Daoy (cell line): ENCODE measurements at regions not wholly inside any gene's neighbourhood (a gene's known extent, or its start where the extent isn't known, plus 50 kb on each side); places are given as distances from the start of the nearest gene placed in this dataset.

Experiments
- DNase-seq: peaks from one replicate; pipeline ENCODE4 v3.0.0-alpha.2; 2015; ENCODE audit warnings: low read depth

DNA sequence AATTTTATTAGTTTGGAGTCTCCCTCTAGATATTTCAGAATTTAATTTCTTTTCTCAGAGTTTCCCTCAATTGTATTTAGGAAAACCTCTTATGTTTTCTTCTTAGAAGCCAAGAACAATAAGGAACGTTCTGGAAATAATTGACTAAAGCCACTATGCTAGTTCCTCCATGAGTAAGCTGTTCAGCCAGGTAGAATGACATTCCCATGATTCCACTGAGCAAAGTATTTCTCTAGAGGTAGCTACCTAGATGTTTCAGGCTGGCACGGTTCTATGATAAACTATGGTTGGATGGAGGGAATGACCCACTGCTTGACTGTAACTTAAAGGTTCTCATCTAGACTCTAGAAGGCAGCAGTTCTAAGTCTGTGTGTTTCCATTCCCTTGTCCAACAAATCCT is 62.4 kb downstream of the CLDN17 start:
- DNase-seq: no peak

DNA sequence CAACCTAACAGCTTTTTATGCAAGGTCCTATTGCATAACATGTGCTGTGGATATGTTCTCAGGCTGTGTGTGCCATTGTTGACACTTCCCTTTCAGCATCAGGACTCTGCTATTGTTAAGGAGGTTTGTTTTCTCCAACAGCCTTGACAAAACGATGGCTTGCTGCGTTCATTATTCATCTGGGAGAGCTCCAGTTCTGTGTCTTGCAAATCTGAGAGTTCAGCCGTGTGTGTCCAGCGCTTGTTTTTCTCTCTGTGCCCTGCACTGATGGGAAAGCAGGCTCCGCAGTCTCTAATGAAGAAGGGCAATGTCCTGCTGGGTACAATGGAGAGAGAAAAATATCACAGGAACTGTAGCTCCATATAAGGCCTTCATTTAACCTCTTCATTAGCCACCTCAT is 63.7 kb downstream of the CLDN17 start:
- DNase-seq: no peak

DNA sequence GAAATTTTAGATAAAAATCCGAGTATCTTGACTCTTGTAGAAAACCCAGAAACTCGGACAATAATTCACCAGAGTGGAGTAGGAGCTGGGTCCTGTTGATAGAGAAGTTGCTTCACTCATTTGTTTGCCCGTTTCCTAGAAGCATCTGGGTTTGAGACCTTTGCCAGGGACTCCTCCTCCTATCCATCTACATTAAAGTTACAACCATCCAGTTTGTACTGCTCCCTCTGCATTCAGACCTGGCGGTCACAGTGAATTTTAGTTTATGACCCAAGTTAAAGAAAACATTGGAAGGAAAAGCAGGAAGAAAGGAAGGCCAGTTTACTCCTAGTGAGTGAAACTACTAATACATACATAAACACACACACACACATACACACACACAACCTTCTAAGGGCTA is 64.6 kb downstream of the CLDN17 start:
- no peak for DNase-seq

DNA sequence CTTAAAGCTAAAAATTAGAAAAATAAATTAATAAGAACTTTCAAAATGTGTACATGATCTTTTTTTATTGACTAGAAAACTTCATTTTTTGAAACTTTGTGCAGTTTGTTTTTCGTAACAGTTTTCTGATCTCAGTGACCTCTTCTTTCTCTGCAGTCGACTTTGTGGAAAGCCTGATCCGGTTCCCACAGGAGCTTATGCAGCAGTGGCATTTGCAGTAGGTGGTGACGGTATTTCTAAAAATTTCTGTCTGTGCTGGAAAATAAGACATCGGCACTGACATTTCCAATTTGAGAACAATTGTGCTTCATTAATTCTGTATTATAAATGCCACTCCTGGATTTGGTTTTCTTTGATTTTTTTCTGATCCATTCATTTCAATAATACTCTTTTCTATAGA is 68.8 kb downstream of the CLDN17 start:
- DNase-seq: no peak

DNA sequence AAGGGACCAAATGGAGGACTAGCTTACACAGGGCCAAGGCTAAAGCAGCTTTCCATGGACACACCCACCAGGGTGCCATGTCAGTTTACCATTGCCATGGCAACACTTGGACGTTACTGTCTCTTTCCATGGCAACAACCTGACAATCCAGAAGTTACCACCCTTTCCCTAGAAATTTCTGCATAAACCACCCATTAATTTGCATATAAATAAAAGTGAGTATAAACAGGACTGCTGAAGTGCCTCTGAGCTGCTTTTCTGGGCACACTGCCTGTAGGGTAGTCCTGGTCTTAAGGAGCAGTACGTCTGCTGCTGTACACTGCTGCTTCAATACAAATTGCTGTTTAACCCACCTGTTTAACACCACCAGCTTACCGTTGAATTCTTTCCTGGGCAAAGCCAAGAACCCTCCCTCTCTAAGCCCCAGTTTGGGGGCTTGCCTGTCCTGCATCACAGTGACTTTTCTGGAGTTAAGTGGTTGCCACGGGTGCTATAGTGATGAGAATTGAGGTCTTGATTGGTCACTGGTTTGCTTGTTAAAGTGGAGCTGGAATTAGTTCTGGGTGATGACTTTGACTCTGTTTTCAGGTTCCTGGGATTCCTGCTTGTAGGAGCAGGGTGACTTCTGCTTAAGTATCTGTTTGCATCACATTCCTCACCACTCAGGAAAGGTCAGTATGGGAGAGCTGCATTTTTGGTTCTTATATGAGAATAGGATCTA is 83.2 kb downstream of the CLDN17 start:
- no peak for DNase-seq

DNA sequence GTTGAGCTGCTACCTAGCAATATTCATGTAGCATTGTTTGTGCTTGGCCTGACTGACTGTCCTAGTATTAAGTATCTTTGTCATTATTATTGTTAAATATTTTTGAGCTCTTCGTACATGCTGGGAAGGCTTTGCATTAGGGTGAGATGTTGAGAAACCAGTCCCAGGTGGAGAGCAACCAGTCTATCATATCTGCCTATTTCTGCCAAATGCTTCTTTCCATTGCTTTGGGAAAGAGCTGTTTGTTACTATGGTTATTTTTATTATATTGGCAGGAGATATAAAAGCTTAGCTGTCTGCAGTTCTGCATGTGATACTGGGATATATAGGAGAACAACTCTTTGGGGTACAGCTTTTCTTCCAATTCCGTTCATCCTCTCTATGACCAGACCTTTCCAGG is 85.1 kb downstream of the CLDN17 start:
- no peak for DNase-seq

DNA sequence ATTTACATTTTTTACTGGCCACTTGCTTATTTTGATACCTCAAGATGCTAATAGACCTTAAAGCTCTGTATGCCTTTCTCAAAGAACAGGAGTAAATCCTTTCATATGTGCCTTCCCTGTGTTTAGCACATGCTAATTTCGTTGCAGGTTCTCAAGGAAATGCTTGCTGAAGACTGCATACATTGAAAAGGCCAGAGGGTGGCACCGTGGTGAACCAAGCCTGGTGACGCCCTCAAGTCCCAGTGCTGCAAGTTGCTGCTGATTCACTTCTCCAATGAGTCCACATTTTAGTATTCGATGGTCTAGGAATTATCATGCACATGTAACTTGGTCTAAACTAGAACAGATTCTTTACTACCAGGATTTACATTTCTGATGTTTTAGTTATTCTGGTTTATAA is 94.1 kb downstream of the CLDN17 start:
- peak; percentile 72 for DNase-seq

DNA sequence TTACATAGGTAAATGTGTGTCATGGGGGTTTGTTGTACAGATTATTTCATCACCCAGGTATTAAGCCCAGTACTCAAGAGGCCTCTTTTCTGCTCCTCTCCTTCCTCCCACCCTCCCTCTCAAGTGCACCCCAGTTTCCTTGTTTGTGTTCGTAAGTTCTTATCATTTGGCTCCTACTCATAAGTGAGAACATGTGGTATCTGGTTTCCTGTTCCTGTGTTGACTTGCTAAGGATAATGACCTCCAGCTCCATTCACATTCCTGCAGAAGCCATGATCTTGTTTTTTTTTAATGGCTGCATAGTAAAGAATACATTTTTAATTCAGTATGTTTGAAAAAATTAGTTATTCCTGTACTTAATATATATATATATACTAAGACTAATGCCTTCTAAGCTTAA is 107.7 kb downstream of the CLDN17 start:
- peak; percentile 12 for DNase-seq

DNA sequence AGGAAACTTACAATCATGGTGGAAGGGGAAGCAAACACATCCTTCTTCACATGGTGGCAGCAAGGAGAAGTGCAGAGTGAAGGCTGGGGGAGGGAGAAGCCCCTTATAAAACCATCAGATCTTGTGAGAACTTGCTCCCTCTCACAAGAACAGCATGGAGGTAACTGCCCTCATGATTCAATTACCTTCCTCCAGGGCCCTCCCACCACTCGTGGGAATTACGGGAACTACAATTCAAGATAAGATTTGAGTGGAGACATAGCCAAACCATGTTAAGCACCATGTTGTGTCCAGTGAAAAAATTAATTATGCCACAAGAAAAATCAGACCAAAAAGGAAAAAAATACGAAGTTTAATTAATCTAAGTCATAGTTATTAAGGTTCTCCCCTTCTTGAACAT is 109.5 kb downstream of the CLDN17 start:
- no peak for DNase-seq

DNA sequence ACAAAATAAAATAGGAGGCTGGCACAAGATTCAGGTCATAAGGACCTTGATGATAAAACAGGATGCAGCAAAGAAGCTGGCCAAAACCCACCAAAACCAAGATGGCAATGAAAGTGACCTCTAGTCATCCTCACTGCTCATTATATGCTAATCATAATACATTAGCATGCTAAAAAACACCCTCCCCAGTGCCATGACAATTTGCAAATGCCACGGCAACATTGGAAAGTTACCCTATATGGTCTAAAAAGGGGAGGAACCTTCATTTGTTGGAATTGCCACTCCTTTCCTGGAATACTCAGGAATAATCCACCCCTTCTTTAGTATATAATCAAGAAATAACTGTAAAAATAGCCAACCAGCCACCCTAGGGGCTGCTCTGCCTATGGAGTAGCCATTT is 108.8 kb upstream of the GRIK1 start:
- DNase-seq: no peak

DNA sequence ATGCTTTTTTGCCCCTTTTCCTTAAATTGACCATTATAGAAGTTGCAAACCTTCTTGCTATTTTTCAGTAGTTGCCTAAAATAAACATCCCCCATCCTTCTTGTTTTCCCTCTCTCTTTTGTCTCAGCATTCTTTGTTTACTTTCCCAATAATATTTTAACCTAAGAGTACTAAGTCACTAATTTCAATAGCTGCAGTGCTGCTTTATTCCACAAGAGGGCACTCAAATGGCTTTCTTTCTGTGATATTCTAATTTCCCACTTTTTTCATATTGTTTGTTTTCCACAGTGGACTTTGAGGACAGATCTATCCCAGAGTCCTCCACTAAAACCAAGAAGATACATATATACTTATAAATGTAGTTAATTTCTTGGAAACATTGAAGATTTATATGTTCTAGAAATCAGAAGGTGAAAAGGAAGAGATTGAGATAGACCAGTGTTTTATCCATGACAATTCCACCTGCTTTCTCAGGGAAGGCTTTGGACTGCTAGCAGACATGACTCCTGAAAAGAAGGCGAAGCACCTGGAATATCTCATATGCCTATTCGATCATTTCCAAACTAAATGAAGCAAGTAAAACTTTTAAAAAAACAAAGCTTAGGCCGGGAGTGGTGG is 104.8 kb upstream of the GRIK1 start:
- DNase-seq: no peak

DNA sequence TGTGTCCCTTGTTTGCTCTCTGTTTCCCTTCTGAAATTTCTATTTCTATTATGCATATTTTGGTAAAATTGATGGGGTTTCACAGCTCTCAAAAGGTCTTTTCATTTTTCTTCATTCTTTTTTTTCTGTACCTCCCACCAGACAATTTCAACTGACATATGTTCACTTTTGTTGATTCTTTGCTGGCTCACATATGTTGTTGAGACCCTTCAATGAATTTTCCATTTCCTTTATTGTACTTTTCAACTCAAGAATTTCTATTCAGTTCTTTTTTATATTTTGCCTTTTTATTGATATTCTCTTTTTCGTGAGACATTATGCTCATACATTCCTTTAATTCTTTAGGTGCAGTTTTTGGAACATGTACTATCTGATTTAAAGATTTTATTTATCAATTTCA is 102.6 kb upstream of the GRIK1 start:
- DNase-seq: no peak

DNA sequence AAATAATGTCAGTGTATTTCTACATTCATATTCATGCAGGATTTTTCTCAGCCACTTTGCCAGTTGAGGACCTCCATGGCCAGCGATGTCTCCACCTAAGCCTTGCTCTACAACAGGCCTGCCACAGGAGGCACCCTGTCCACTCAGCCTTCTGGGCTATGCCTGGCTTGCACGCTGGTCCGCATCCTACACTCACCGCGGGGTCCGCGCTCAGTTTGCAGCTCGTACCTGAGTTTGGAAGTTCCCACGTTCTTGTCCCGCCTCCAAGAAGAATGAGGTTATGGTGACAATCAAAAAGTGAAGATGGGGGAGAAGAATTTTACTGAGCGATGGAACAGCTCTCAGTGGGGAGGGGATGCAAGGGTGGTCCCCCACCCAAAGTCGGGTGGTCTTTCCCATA is 93.6 kb upstream of the GRIK1 start:
- DNase-seq: no peak

DNA sequence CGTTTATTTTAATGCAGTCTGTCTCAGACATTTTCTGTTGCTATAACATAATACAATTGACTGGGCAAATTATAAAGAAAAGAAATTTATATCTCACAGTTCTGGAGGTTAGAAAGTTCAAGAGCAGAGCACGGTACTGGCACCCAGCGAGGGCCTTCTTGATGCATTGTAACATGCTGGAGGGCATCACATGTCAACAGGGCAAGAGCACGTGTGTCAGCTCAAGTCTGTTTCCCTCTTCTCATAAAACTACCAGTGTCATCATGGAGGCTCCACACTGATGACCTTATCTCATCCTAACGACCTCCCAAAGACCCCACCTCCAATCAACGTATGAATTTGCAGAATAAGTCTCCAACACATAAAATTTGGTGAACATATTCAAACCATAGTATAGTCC is 90.6 kb upstream of the GRIK1 start:
- DNase-seq: no peak

DNA sequence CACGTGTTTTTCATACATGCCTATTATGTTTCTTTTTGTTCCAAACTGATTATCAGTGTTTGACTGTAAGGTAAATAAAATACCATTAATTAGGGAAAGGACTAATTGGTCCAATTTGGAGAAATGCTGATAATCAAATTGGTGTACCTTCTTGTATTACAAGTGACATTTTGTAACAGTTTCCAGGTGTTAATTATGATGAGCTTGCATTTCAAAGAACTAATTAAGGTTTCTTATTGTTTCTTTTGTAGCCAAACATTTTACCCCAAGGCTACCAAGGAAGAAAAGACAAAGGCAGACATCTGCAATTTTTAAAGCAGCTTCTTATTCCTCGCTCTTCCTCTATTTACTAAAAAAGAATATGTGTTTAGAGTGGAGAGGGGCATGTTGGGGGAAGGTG is 88.7 kb upstream of the GRIK1 start:
- no peak for DNase-seq

DNA sequence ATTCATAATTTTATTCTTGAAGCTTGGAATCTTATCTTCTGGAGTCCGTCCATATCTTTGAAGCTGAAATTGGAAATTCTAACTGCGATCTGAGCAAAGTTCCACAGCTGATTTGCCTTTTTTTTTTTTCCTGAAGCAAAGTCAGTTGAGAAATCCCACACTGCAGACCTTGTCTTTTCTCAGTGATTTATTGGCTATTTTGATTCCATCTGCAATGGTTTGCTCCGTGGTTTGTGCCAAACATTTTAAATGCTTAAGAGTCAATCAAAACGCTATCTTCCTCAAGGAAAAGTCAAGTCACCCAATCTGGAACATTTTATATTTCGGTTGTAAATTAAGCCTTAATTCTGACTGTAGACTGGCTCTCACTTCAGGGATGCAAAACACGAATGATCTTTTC is 88.2 kb upstream of the GRIK1 start:
- no peak for DNase-seq

DNA sequence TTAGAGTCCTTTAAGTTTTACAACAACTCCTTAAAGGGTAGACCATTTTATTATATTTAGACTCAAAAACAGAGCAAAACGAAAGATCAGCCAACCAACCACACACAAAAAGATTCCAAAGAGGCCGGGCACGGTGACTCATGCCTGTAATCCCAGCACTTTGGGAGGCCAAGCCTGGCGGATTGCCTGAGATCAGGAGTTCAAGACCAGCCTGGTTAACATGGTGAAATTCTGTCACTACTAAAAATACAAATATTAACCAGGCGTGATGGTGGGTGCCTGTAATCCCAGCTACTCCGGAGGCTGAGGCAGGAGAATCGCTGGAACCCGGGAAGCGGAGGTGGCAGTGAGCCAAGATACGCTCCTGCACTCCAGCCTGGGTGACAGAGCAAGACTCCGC is 83.3 kb upstream of the GRIK1 start:
- peak; percentile 61 for DNase-seq

DNA sequence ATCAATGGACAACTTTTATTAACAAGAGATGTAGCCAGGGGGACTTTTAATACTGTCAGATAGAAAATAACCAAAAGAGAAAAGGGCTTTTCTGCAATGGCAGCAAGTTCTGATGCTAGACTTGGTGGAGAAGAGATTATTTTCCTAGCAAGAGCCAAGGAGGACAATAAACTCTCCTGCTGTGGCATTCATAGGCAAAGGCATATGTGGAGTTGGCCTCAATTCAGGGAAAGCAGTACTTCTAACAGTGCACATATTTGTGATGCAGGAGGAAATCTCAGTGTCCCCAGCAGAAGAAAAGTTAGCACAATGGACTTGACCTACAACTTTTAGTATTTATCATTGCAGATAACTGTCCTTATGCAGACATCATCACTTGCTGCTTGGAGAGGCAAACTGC is 75.1 kb upstream of the GRIK1 start:
- DNase-seq: no peak

DNA sequence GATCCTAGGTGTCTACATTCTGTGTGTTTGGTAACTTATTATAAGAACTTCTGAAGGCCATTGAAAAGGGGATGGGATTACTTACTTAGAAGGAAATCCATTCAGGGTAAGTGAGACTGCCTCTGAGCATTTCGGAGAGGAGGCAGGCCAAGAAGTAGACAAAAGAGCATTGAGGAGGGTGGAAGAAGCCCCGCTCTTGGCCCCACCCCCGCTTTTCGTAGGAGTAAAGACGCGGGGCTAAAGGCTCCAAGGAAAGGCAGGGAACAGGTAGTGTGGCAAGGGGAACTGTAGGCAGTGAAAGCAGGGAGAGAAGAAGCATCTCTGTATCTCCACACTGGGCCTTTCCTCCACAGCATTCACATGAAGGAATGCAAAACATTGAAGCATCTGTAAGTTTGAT is 51.8 kb upstream of the GRIK1 start:
- no peak for DNase-seq

DNA sequence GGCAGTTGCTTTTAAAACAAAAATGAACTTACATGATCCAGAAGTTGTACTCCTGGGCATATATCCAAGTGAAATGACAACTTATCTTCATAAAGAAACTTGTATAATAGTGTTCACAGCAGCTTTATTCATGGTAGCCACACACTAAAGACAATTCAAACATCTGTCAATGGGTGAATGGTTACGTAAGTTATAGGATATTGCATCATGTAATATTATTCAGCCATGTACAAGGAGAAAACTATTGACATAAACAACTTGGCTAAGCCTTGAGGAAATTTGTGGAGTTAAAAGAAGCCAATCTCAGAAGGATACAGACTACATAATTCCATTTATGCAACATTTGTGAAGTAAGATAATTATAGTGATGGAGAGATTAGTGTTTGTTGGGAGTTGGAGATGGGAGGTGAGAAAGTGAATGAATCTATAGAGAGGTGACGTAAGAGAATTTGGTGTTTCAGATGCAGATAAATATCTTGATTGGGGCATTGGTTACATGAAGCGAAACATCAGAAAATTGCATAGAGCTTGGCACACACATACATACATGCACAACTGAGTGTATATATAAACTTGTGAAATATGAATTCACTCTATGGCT is 49.9 kb upstream of the GRIK1 start:
- DNase-seq: no peak
